Fibroblast of mammary gland (primary cell): ENCODE measurements at regions not wholly inside any gene's neighbourhood (a gene's known extent, or its start where the extent isn't known, plus 50 kb on each side); places are given as distances from the start of the nearest gene placed in this dataset.
A peak's percentile ranks its signal among the peaks of the same experiment; 100 is the strongest.
"Not testable (repeated sequence)": the region's sequence is repeated elsewhere in the genome, so short reads cannot be mapped to it uniquely, and the experiment has no call there.

Experiments
- DNase-seq: peaks from one replicate; pipeline ENCODE4 v3.0.0-alpha.2; 2010; ENCODE audit warnings: low read depth
- H3K4me3 ChIP-seq: 2 replicates; pipeline ENCODE4 v1.5.1; 2011; ENCODE audit warnings: low read depth, mild to moderate bottlenecking, low read length, moderate library complexity; ENCODE audit not compliant: control insufficient read depth
- TF ChIP-seq, protein P1 (sequence below): conservative IDR thresholded peaks from 2 replicates; pipeline ENCODE4 v1.5.1; 2011; ENCODE audit warnings: low read depth, low read length, inconsistent platforms; ENCODE audit not compliant: control insufficient read depth, insufficient read depth

DNA sequence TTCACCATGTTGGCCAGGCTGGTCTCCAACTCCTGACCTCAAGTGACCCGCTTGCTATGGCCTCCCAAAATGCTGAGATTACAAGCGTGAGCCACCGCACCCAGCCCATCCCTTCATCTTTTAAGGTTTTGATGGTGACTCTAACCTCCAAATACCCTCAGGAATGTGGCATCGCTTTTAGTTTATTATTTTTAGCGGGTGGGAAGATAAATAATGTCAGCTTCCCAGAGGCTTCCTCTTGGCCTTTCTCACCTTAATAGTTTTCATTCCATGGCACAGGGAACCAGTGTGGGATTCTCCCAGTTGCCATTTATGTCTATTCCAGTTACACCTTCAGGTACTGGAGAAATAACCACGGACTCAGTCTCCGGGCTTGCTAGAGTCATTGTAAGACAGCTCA is 92.1 kb upstream of the LRRN2 start:
- H3K4me3 ChIP-seq, result no peak overlapping the region
- no peak for DNase-seq
- TF ChIP-seq, protein P1, sequence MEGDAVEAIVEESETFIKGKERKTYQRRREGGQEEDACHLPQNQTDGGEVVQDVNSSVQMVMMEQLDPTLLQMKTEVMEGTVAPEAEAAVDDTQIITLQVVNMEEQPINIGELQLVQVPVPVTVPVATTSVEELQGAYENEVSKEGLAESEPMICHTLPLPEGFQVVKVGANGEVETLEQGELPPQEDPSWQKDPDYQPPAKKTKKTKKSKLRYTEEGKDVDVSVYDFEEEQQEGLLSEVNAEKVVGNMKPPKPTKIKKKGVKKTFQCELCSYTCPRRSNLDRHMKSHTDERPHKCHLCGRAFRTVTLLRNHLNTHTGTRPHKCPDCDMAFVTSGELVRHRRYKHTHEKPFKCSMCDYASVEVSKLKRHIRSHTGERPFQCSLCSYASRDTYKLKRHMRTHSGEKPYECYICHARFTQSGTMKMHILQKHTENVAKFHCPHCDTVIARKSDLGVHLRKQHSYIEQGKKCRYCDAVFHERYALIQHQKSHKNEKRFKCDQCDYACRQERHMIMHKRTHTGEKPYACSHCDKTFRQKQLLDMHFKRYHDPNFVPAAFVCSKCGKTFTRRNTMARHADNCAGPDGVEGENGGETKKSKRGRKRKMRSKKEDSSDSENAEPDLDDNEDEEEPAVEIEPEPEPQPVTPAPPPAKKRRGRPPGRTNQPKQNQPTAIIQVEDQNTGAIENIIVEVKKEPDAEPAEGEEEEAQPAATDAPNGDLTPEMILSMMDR, result no peak

DNA sequence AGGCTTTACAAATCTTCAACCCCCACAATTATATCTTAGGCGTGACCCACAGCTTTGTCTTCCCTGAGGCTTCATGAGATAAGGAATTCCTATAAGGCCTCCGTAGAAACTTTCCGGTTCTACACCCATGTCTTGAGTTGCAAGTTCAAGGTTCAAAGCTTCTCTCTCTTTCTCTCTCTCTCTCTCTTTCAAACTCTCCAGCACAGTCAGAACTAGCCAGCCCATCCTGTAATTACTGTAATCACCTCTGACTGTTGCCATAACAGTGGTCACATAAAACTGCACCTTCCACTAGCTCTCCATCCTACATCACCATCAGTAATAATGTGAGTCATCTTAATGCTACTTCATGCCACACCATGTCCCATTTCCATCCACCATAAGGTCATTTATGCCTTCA is 90.0 kb upstream of the NFASC start:
- DNase-seq, result no peak
- TF ChIP-seq, protein P1, result no peak
- H3K4me3 ChIP-seq, result no peak overlapping the region

DNA sequence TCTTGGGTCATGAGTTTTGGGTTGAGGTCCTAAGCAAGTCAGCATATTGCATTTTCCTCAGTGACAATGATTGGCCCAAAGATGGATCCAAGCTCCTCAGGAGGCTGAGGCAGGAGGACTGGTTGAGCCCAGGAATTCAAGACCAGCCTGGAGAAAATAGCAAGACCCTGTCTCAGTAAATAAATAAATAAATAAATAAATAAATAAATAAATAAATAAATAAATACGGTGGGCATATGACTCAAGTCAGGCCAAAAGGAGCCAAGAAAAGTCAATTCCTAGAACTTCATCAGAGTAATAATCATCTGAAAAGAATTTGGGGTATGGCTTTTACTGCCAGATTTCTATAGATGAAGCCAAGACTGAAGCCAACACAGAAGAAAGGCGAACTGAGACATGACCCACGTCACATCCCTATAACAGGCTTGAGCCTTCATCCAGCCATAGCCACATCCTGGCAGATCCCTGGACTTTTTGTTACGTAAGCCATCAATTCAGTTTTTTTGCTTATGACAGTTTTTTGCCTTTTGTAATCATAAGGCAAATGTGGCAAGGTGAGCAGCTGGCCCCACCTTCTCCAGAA is 88.5 kb upstream of the NFASC start:
- TF ChIP-seq, protein P1, result no peak
- H3K4me3 ChIP-seq, result no peak overlapping the region
- peak; percentile 51 for DNase-seq

DNA sequence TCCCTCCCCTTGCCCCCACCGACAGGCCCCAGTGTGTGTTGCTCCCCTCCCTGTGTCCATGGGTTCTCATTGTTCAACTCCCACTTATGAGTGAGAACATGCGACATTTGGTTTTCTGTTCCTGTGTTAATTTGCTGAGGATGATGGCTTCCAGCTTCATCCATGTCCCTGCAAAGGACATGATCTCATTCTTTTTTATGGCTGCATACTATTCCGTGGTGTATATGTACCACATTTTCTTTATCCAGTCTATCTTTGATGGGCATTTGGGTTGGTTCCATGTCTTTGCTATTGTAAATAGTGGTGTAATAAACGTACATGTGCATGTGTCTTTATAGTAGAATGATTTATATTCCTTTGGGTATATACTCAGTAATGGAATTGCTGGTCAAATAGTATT is 85.6 kb upstream of the NFASC start:
- not testable (repeated sequence) for H3K4me3 ChIP-seq, DNase-seq

DNA sequence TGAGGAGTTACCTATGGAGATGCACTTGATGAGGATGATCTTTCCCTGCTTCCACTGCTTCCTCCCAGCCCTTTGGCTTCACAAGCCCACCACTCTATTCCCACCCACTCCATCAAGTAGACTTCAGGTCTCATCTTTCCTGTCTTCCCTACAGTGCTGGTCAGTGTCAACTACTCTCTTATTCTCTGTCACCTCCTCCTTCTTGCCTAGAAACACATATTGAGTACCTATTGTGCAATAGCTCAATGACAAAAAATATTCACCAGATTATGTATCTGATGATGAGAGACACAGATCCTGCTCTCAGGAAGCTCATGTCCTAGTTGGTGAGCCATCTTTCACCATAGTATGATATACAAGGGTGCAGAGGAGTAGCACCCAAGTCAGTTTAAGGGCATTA is 82.2 kb upstream of the NFASC start:
- H3K4me3 ChIP-seq, result no peak overlapping the region
- TF ChIP-seq, protein P1, result no peak

DNA sequence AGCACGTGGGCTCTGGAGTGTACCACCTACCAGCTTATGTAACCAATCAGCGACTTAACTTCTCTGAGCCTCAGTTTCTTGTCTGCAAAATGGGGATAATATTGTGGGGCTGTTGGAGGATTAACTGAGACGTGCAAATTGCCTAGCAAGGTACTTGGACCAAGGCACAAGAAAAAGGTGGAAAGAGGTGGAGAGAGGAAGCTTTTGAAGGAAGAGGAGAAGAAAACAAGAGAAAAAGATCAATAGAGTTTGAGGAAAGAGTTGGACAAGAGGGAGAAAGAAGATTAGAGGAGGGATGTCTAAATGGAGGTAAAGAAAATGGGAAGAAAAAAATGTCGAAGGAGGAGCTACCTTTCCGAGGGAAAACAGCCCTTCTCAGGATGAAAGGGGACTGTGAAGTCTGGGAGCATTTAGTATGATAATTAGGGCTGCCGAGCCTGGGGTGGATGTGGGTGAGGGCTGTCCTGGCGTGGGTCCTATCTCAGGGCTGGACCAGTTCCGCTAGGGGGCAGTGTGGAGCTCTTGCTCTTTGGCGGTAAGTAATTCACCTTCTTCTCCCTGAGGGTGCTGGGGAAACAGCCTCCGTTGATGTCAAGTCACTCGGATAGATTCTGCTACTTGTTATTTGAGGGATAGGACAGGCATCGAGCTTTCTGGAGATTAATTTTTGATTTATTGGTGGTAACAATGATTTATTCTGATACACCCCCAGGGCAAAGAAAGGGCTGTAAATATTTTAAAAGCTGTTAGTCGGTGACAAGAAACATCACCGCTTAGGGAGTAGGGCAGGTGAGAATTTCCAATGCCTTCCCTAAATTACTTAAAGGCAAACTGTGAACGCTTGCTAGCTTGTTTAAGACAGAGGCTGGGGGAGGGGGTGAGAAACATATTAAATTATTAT is 79.0 kb upstream of the NFASC start:
- no peak overlapping the region for H3K4me3 ChIP-seq
- peak; percentile 60 for DNase-seq
- TF ChIP-seq, protein P1, result peak; percentile 89

More for the DNA sequence above, 82.2 kb upstream of the NFASC start:
- DNase-seq, result no peak

DNA sequence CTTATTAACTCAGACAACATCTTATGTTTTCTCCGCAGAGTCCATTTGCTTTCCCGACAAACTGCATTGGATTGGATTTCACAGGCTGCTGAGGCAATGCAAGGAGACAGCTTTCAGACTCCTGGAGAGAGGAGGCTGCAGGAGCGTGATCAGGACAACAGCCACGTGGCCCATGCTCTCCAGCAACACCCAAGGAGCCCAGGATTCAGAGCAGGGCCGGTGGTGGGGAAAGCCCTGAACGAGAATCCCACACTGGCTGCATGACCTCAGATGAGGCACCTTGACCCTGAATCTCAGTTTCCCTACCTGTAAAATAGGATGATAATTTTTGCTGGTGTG is 78.3 kb upstream of the NFASC start:
- no peak for DNase-seq
- TF ChIP-seq, protein P1, result no peak
- no peak overlapping the region for H3K4me3 ChIP-seq
